Aorta (tissue), 5 donors: ENCODE measurements at regions not wholly inside any gene's neighbourhood (a gene's known extent, or its start where the extent isn't known, plus 50 kb on each side); places are given as distances from the start of the nearest gene placed in this dataset.

Experiments used
- ATAC-seq: fragments of 200-7000 bp; cut with Tn5 transposase; one replicate; pipeline ENCODE4 v1.9.1; 2022; ENCODE audit warnings: moderate library complexity; ENCODE audit not compliant: low FRiP score
- DNase-seq, 2 donors: peaks; one replicate each; pipeline ENCODE4 v3.0.0-alpha.2; 2020
- H3K27ac ChIP-seq, 2 donors: one replicate each; pipeline ENCODE4 v1.5.1; 2013; ENCODE audit warnings: low read length in 2 of 2, mild to moderate bottlenecking in 2 of 2, moderate library complexity in 2 of 2, control low read depth in 1 of 2, inconsistent platforms in 1 of 2, low read depth in 1 of 2
- H3K27me3 ChIP-seq, 2 donors: one replicate each; pipeline ENCODE4 v1.6.1; 2013; ENCODE audit warnings: control low read depth in 1 of 2, low read length in 1 of 2, mild to moderate bottlenecking in 1 of 2, moderate library complexity in 1 of 2; ENCODE audit not compliant: insufficient read depth in 2 of 2, control insufficient read depth in 1 of 2
- H3K36me3 ChIP-seq, 2 donors: one replicate each; pipeline ENCODE4 v1.6.1; 2013; ENCODE audit warnings: control low read depth in 1 of 2, low read length in 1 of 2, mild to moderate bottlenecking in 1 of 2; ENCODE audit not compliant: insufficient read depth in 2 of 2, control insufficient read depth in 1 of 2
- H3K4me1 ChIP-seq, 2 donors: one replicate each; pipeline ENCODE4 v1.6.1; 2013; ENCODE audit warnings: low read length in 2 of 2, control low read depth in 1 of 2, mild to moderate bottlenecking in 1 of 2, moderate library complexity in 1 of 2; ENCODE audit not compliant: insufficient read depth in 2 of 2, control insufficient read depth in 1 of 2
- H3K4me3 ChIP-seq, 2 donors: one replicate each; pipeline ENCODE4 v1.5.1; 2013; ENCODE audit warnings: low read length in 2 of 2, control low read depth in 1 of 2, mild to moderate bottlenecking in 1 of 2
- H3K9me3 ChIP-seq: one replicate; pipeline ENCODE4 v1.6.1; 2013; ENCODE audit warnings: mild to moderate bottlenecking, low read length; ENCODE audit not compliant: control insufficient read depth
- WGBS, 2 donors: extraction: QIAGEN DNeasy Blood & Tissue Kit; methylation state at CpG; one replicate each; pipeline ENCODE4 v1.1.7; 2013; 5-methylcytosine and 5-hydroxymethylcytosine counted together
- intact Hi-C, 2 donors: fragments of 100-400 bp; cut with DNase I; formaldehyde crosslinking; loops; one replicate each; pipeline versions ENCODE4 v1.14.2 to v1.15.0; 2022
- donor health status: healthy with polysubstance abuse.
- donor health status: Bipolar disorder and iron deficiency.
- donor health status: DM: no; HTN: no; CAD: no.
- donor health status: DM: no; HTN: no; CAD: no.
- donor health status: DM: yes; HTN: yes; CAD: no.

GRCh38 chr1:82160036-82160435 lies 359.3 kb downstream of the ADGRL2 start:
- H3K9me3 ChIP-seq, result no peaks in the 10 kb centered on the region
- intact Hi-C loops, result no loop called here
- H3K36me3 ChIP-seq, result no peaks in the 10 kb centered on the region
- H3K4me1 ChIP-seq, result no peaks in the 10 kb centered on the region
- ATAC-seq (no peak), DNase-seq (no peak)
- H3K27me3 ChIP-seq, result no peaks in the 10 kb centered on the region
- no peak overlapping the region for H3K27ac ChIP-seq
- no peak overlapping the region for H3K4me3 ChIP-seq
- WGBS, 2 donors, result 42 to 54% methylated on average over 5 of the region's 5 CpGs

GRCh38 chr1:82158981-82159380 lies 358.2 kb downstream of the ADGRL2 start:
- ATAC-seq (no peak), DNase-seq (no peak)
- Histone ChIP-seq H3K4me1 (no peaks in the 10 kb centered on the region), H3K4me3 (no peak overlapping the region), H3K27me3 (no peaks in the 10 kb centered on the region), H3K27ac (no peak overlapping the region), H3K36me3 (no peaks in the 10 kb centered on the region), H3K9me3 (no peaks in the 10 kb centered on the region)
- 91 to 92% methylated on average over 4 of the region's 4 CpGs for WGBS, 2 donors
- intact Hi-C loops, result no loop called here

DNA sequence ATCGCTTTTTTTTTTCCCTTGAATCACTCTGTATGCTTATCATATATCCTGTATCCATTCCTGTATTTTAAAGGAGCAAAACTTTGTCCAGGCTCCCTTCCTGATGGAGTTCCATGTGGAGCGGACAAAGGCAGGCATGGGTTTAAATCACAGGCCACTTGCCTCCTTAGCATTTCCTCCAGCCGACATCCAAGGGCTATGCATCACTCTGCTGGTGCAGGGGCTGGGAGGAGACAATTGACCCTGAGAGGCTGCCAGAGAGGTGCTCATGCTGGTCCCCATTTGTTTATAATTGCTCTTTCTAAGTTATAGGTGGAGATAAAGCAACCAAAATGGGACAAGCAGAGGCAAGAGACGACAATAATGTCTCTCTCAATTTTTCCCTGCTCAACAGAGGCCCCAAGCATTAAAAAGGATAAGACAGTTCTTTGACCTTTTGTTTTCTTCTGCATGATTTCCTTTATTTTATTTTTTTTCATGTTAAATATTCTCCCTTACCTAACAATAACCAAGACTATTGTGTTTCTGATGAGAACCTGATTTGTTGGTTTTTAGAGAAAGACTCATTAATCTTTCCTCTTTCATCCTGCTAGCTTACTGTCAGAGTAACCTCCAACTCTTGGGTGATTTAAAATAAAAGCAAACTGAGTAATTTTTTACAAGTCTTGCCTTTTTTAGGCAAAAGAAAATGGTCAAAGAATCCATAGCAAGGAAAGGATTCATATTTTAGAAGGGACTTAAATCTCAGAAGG lies 353.7 kb downstream of the ADGRL2 start:
- ATAC-seq (no peak), DNase-seq (no peak)
- 91 to 93% methylated on average over 4 of the region's 4 CpGs for WGBS, 2 donors
- no peaks in the 10 kb centered on the region for H3K4me1 ChIP-seq
- H3K4me3 ChIP-seq, result no peak overlapping the region
- no peaks in the 10 kb centered on the region for H3K27me3 ChIP-seq
- no peaks in the 10 kb centered on the region for H3K9me3 ChIP-seq
- no peak overlapping the region for H3K27ac ChIP-seq
- intact Hi-C loops, result no loop called here
- no peaks in the 10 kb centered on the region for H3K36me3 ChIP-seq

DNA sequence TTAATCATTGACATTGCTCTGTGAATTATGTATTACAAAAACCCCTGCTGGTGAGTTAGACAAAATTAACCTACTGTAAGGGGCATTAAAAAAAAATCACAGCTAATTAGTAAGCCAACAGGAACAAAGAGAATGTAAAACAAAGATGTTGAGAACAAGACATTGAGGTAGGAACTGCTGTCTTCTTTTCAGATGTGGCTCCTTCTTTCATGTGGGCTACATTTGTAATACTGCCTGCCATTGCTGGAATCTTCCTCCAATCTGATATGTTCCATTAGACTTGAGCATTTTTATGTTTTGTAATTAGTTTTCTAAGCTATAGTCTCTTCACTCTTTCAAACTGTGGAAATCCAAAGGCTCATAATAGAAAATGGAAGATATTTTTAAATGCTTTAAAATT lies 353.0 kb downstream of the ADGRL2 start:
- H3K27me3 ChIP-seq, result no peaks in the 10 kb centered on the region
- DNase-seq, result no peak
- intact Hi-C loops, result no loop called here

DNA sequence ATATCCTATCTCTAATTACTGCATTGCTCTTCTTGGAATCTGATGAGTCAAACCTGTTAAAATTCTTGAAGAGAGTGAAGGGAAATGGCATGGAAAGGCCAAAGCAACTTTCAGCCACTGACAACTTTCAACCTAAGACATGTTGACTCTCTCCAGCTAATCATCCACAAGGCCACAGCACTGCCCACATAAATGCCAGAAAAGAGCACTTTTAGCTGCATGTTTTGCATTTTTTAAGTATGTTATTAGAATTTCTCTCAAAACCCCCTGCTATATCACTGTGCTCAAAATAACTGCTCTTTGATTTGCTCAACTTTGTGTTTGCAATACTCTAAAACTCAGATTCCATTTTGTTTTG lies 352.5 kb downstream of the ADGRL2 start:
- ATAC-seq (no peak), DNase-seq (no peak)
- Histone ChIP-seq H3K4me1 (no peaks in the 10 kb centered on the region), H3K4me3 (no peak overlapping the region), H3K27ac (no peak overlapping the region), H3K27me3 (no peaks in the 10 kb centered on the region), H3K9me3 (no peaks in the 10 kb centered on the region), H3K36me3 (no peaks in the 10 kb centered on the region)
- intact Hi-C loops, result no loop called here

More for the DNA sequence above, 353.0 kb downstream of the ADGRL2 start:
- no peaks in the 10 kb centered on the region for H3K9me3 ChIP-seq
- H3K4me3 ChIP-seq, result no peak overlapping the region
- ATAC-seq, result no peak
- H3K4me1 ChIP-seq, result no peaks in the 10 kb centered on the region
- no peak overlapping the region for H3K27ac ChIP-seq
- no peaks in the 10 kb centered on the region for H3K36me3 ChIP-seq

GRCh38 chr1:82152356-82153271 lies 351.9 kb downstream of the ADGRL2 start:
- no peak overlapping the region for H3K27ac ChIP-seq
- ATAC-seq (no peak), DNase-seq (no peak)
- 59 to 63% methylated on average over 5 of the region's 5 CpGs for whole genome bisulfite sequencing, 2 donors
- no peaks in the 10 kb centered on the region for H3K9me3 ChIP-seq
- no peaks in the 10 kb centered on the region for H3K4me1 ChIP-seq
- no peaks in the 10 kb centered on the region for H3K27me3 ChIP-seq
- intact Hi-C loops, result no loop called here
- no peaks in the 10 kb centered on the region for H3K36me3 ChIP-seq
- H3K4me3 ChIP-seq, result no peak overlapping the region

DNA sequence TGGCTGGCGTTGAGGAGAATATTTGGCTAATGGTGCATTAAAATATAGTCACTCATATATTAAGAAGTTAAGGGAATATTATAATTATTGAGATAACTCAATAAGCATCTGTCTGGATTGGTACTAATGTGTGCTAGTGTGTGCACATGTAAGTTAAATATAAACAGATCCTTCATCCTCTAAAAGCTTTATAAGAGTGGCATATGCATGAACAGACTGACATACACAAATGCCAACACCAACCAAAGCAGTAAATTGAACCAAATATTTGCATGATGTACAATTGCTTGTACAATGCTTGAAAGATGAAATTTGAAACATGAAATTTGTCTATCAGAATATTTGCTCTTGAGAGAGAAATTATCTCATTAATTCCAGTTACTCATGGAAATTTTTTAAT lies 344.9 kb downstream of the ADGRL2 start:
- WGBS, 2 donors, result 83% methylated on average over 1 of the region's 1 CpG
- DNase-seq (no peak), ATAC-seq (no peak)
- Histone ChIP-seq H3K27ac (no peak overlapping the region), H3K9me3 (no peaks in the 10 kb centered on the region), H3K27me3 (no peaks in the 10 kb centered on the region), H3K36me3 (no peaks in the 10 kb centered on the region), H3K4me3 (no peak overlapping the region), H3K4me1 (no peaks in the 10 kb centered on the region)
- intact Hi-C loops, result no loop called here

GRCh38 chr1:82143108-82143833 lies 342.5 kb downstream of the ADGRL2 start:
- no peak for ATAC-seq
- WGBS, 2 donors, result 90% methylated on average over 3 of the region's 3 CpGs
- H3K27me3 ChIP-seq, result no peaks in the 10 kb centered on the region
- H3K4me3 ChIP-seq, result no peak overlapping the region
- peaks cover 1% of the 10 kb centered on the region for H3K9me3 ChIP-seq
- intact Hi-C loops, result no loop called here
- H3K36me3 ChIP-seq, result no peaks in the 10 kb centered on the region
- no peak overlapping the region for H3K27ac ChIP-seq
- H3K4me1 ChIP-seq, result no peaks in the 10 kb centered on the region
- DNase-seq, result no peak
